ENCODE measurements at regions not wholly inside any gene's neighbourhood (a gene's known extent, or its start where the extent isn't known, plus 50 kb on each side); places are given as distances from the start of the nearest gene placed in this dataset.

DNA sequence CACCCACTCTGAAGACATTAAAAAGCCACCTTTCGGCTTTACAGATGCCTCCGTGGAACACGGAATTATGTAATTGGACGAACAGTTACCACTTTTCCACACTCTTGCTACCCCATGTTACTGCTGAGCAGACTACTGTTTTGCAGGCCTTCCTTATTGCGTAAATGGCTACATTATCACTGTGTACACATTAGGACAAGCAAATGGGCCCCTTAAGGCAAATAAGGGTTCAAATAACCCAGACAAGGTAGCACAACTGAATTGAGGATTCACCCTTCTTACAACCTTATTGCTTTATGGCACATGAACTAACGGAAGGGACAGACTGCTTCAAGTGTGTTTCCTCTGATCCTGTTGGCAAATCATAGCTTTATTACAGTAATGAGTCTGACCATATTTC, 832.2 kb upstream of the FANCL start:
- no peak for TF ChIP-seq CTCF (conservative IDR thresholded peaks at IDR 0.05)
- TF ChIP-seq EZH2 (IDR thresholded peaks at IDR 0.05; ENCODE audit: low read depth): no peak

All from PC-9 (cell line).